GM23338 (cell line): ENCODE measurements at regions not wholly inside any gene's neighbourhood (a gene's known extent, or its start where the extent isn't known, plus 50 kb on each side); places are given as distances from the start of the nearest gene placed in this dataset.

Experiments used
- ATAC-seq: fragments of 200-7000 bp; cut with Tn5 transposase; 3 replicates; pipeline ENCODE4 v1.9.1; 2020
- DNase-seq: peaks from one replicate; pipeline ENCODE4 v3.0.0-alpha.2; 2015; ENCODE audit warnings: low spot score
- H2AFZ ChIP-seq: fragments of 200-600 bp; sonication (generic); 2 replicates; pipeline ENCODE4 v1.8.0; 2016; ENCODE audit warnings: antibody characterized with exemption, mild to moderate bottlenecking, moderate library complexity
- H3F3A ChIP-seq: fragments of 200-600 bp; sonication (generic); replicated peaks from 2 replicates; pipeline ENCODE4 v1.8.0; 2017; ENCODE audit warnings: antibody characterized with exemption, mixed run types, low read depth
- H3K27ac ChIP-seq: fragments of 200-600 bp; sonication (generic); 2 replicates; pipeline ENCODE4 v1.6.1; 2016; ENCODE audit warnings: low read depth
- H3K27me3 ChIP-seq: fragments of 200-600 bp; sonication (generic); 2 replicates; pipeline ENCODE4 v1.8.0; 2016; ENCODE audit warnings: mild to moderate bottlenecking, mixed run types, moderate library complexity; ENCODE audit not compliant: insufficient read depth
- H3K36me3 ChIP-seq: fragments of 200-600 bp; sonication (generic); 2 replicates; pipeline ENCODE4 v1.8.0; 2016; ENCODE audit warnings: mild to moderate bottlenecking; ENCODE audit not compliant: insufficient read depth
- H3K4me1 ChIP-seq: fragments of 200-600 bp; sonication (generic); 2 replicates; pipeline ENCODE4 v1.8.0; 2016; ENCODE audit warnings: mild to moderate bottlenecking, moderate library complexity; ENCODE audit not compliant: insufficient read depth
- H3K4me2 ChIP-seq: fragments of 200-600 bp; sonication (generic); 2 replicates; pipeline ENCODE4 v1.7.1; 2017; ENCODE audit warnings: mixed run types
- H3K4me3 ChIP-seq: fragments of 200-600 bp; sonication (generic); 2 replicates; pipeline ENCODE4 v1.6.1; 2016; ENCODE audit warnings: mixed run types
- H3K79me2 ChIP-seq: fragments of 200-600 bp; sonication (generic); replicated peaks from 2 replicates; pipeline ENCODE4 v1.8.0; 2017; ENCODE audit warnings: mild to moderate bottlenecking; ENCODE audit not compliant: insufficient read depth
- H3K9me2 ChIP-seq: fragments of 200-600 bp; sonication (generic); 2 replicates; pipeline ENCODE4 v1.8.0; 2017; ENCODE audit not compliant: insufficient read depth
- H4K20me1 ChIP-seq: fragments of 200-600 bp; sonication (generic); replicated peaks from 2 replicates; pipeline ENCODE4 v1.8.0; 2017; ENCODE audit warnings: mild to moderate bottlenecking; ENCODE audit not compliant: insufficient read depth
- H3K27ac Mint-ChIP-seq: 2 replicates; pipeline ENCODE4 v1.8.0; 2020; ENCODE audit warnings: inconsistent platforms, mild to moderate bottlenecking, moderate library complexity, mixed read lengths
- H3K27me3 Mint-ChIP-seq: 3 replicates; pipeline ENCODE4 v1.8.0; 2022; ENCODE audit warnings: low read depth, mild to moderate bottlenecking, moderate library complexity, mixed read lengths, inconsistent platforms; ENCODE audit not compliant: insufficient read depth, poor library complexity
- H3K36me3 Mint-ChIP-seq: 3 replicates; pipeline ENCODE4 v1.8.0; 2021; ENCODE audit warnings: low read depth, mild to moderate bottlenecking, inconsistent platforms, moderate library complexity, mixed read lengths
- H3K4me1 Mint-ChIP-seq: 3 replicates; pipeline ENCODE4 v1.8.0; 2020; ENCODE audit warnings: mild to moderate bottlenecking, inconsistent platforms, mixed read lengths
- H3K4me3 Mint-ChIP-seq: 3 replicates; pipeline ENCODE4 v1.8.0; 2021; ENCODE audit warnings: moderate library complexity, mild to moderate bottlenecking, inconsistent platforms, mixed read lengths
- H3K9me3 Mint-ChIP-seq: 3 replicates; pipeline ENCODE4 v1.8.0; 2020; ENCODE audit warnings: moderate library complexity, mild to moderate bottlenecking, inconsistent platforms, mixed read lengths
- EZH2 ChIP-seq: fragments of 200-600 bp; sonication (generic); IDR thresholded peaks from one replicate; pipeline ENCODE4 v1.8.0; 2017; ENCODE audit warnings: antibody characterized with exemption, mild to moderate bottlenecking, low read depth; ENCODE audit not compliant: unreplicated experiment
- JUNB ChIP-seq: IDR thresholded peaks from one replicate; pipeline ENCODE4 v1.6.1; 2016; ENCODE audit warnings: antibody characterized with exemption; ENCODE audit not compliant: unreplicated experiment
- POLR2AphosphoS5 ChIP-seq: IDR thresholded peaks from 2 replicates; pipeline ENCODE4 v1.6.1; 2016; ENCODE audit warnings: antibody characterized with exemption, low read depth
- ZNF462 ChIP-seq: fragments of 250-450 bp; sonication (Bioruptor Pico); IDR thresholded peaks from 2 replicates; pipeline ENCODE4 v1.5.0; 2020; ENCODE audit warnings: mild to moderate bottlenecking, moderate library complexity
- TF ChIP-seq, protein P1 (sequence below), 2 experiments: fragments of 200-600 bp in 1 of 2; sonication (generic) in 1 of 2; conservative IDR thresholded peaks; 2 replicates each; pipeline versions ENCODE4 v1.5.1 to v1.6.1; 2016 to 2017; ENCODE audit warnings: antibody characterized with exemption in 2 of 2, low read depth in 2 of 2, mild to moderate bottlenecking in 2 of 2, moderate library complexity in 1 of 2
- TF ChIP-seq, protein P2 (sequence below): IDR thresholded peaks from one replicate; pipeline ENCODE4 v1.6.1; 2018; ENCODE audit warnings: antibody characterized with exemption; ENCODE audit not compliant: unreplicated experiment

- TF ChIP-seq EZH2 = no peak
- TF ChIP-seq, protein P1, sequence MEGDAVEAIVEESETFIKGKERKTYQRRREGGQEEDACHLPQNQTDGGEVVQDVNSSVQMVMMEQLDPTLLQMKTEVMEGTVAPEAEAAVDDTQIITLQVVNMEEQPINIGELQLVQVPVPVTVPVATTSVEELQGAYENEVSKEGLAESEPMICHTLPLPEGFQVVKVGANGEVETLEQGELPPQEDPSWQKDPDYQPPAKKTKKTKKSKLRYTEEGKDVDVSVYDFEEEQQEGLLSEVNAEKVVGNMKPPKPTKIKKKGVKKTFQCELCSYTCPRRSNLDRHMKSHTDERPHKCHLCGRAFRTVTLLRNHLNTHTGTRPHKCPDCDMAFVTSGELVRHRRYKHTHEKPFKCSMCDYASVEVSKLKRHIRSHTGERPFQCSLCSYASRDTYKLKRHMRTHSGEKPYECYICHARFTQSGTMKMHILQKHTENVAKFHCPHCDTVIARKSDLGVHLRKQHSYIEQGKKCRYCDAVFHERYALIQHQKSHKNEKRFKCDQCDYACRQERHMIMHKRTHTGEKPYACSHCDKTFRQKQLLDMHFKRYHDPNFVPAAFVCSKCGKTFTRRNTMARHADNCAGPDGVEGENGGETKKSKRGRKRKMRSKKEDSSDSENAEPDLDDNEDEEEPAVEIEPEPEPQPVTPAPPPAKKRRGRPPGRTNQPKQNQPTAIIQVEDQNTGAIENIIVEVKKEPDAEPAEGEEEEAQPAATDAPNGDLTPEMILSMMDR (conservative IDR thresholded peaks at IDR 0.05; ENCODE audit: low read depth in 2 of 2) = no peak
Observed at GRCh38 chr3:115347737-115348136, 200.6 kb upstream of the ZBTB20 start (continued).

DNA sequence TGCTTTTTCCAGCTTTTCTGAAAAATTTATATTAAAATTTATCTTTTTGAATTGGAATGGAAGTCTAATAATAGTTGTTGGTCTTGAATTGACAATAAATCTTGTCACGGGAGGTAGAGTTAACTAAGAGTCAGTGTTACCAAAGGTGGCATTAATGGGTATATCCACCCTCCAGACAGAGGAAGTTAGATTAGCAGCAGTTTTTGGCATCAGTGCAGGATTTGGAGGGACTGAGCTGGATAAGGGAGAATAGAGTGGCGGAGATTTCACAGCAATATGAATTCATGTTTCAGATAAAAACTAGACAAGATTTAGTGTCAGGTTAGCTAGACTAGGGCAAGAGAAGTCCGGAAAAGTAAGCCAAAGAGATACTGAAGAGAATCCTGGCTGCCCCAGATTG, 201.3 kb upstream of the ZBTB20 start:
- TF ChIP-seq, protein P2, sequence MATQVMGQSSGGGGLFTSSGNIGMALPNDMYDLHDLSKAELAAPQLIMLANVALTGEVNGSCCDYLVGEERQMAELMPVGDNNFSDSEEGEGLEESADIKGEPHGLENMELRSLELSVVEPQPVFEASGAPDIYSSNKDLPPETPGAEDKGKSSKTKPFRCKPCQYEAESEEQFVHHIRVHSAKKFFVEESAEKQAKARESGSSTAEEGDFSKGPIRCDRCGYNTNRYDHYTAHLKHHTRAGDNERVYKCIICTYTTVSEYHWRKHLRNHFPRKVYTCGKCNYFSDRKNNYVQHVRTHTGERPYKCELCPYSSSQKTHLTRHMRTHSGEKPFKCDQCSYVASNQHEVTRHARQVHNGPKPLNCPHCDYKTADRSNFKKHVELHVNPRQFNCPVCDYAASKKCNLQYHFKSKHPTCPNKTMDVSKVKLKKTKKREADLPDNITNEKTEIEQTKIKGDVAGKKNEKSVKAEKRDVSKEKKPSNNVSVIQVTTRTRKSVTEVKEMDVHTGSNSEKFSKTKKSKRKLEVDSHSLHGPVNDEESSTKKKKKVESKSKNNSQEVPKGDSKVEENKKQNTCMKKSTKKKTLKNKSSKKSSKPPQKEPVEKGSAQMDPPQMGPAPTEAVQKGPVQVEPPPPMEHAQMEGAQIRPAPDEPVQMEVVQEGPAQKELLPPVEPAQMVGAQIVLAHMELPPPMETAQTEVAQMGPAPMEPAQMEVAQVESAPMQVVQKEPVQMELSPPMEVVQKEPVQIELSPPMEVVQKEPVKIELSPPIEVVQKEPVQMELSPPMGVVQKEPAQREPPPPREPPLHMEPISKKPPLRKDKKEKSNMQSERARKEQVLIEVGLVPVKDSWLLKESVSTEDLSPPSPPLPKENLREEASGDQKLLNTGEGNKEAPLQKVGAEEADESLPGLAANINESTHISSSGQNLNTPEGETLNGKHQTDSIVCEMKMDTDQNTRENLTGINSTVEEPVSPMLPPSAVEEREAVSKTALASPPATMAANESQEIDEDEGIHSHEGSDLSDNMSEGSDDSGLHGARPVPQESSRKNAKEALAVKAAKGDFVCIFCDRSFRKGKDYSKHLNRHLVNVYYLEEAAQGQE = no peak
- Histone ChIP-seq H3K4me3 (no peak overlapping the region), H3K4me2 (no peak overlapping the region), H3K4me1 (peaks cover 20% of the 10 kb centered on the region; the same call in 1 of the 2 replicates), H3K9me2 (no peaks in the 10 kb centered on the region), H3K27ac (no peak overlapping the region), H3K27me3 (no peaks in the 10 kb centered on the region), H2AFZ (no peak overlapping the region), H3K79me2 (no peaks in the 10 kb centered on the region), H3F3A (no peaks in the 10 kb centered on the region), H4K20me1 (no peaks in the 10 kb centered on the region), H3K36me3 (no peaks in the 10 kb centered on the region)
- Mint-ChIP-seq H3K27ac (no peak overlapping the region), H3K9me3 (peaks cover 10% of the 10 kb centered on the region; the same call in 2 of the 3 replicates), H3K4me1 (peaks cover 17% of the 10 kb centered on the region; the same call in 2 of the 3 replicates), H3K27me3 (no peaks in the 10 kb centered on the region), H3K36me3 (peaks cover 7% of the 10 kb centered on the region; the same call in 2 of the 3 replicates), H3K4me3 (no peak overlapping the region)
- DNase-seq (no peak), ATAC-seq (no peak)

DNA sequence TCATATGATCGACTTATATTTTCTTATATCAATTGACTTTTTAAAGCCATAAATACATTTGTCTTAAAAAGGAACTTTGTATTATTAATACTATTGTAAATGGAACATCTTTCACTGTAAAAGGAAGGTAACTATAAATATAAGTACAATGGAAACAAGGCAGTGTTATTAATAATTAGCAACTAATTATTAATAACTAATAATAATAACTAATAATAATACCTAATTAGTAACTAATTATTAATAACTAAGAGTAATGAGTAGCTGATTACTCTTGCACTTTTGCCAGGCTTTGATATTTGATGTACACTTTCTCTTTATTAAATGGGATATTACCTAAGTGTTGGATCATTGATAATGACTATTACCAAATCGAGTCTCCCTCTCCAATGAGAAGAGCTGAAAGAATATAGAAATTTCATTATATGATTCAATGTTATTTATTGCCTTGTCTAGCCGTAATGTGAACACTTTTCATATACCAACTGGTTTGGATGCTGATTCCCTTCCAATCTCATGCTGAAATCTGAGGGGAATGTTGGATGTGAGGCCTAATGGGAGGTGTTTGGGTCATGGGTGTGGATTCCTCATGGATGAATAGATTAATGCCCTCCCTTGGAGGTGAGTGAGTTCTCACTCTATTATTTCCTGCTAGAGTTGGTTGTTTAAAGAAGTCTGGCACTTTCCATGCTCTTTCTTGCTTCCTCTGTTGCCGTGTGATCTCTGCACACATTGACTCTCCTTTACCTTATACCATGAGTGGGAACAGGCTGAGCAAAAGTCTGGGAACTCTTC, 202.1 kb upstream of the ZBTB20 start:
- no peak for DNase-seq
- Histone ChIP-seq H3K27ac (no peak overlapping the region), H3K4me3 (no peak overlapping the region), H3K27me3 (no peaks in the 10 kb centered on the region), H3K9me2 (no peaks in the 10 kb centered on the region), H3F3A (no peaks in the 10 kb centered on the region), H3K36me3 (no peaks in the 10 kb centered on the region), H3K4me1 (peaks cover 20% of the 10 kb centered on the region; the same call in 1 of the 2 replicates), H2AFZ (no peak overlapping the region), H3K4me2 (no peak overlapping the region), H4K20me1 (no peaks in the 10 kb centered on the region), H3K79me2 (no peaks in the 10 kb centered on the region; the same call in 1 of the 2 replicates)
- Mint-ChIP-seq H3K9me3 (peaks cover 10% of the 10 kb centered on the region; the same call in 2 of the 3 replicates), H3K27ac (no peak overlapping the region), H3K27me3 (no peaks in the 10 kb centered on the region), H3K36me3 (peaks cover 7% of the 10 kb centered on the region; the same call in 2 of the 3 replicates), H3K4me3 (no peak overlapping the region), H3K4me1 (peaks cover 13% of the 10 kb centered on the region; the same call in 2 of the 3 replicates)
- ATAC-seq = no peak
- TF ChIP-seq EZH2 = no peak
- TF ChIP-seq POLR2AphosphoS5 = no peak
- no peak for TF ChIP-seq ZNF462 (CRISPR knock-in tag)
- TF ChIP-seq JUNB = no peak
